K562 (cell line): ENCODE measurements at regions not wholly inside any gene's neighbourhood (a gene's known extent, or its start where the extent isn't known, plus 50 kb on each side); places are given as distances from the start of the nearest gene placed in this dataset.

Experiments used
- CEBPG ChIP-seq, 3 experiments: fragments of 200-800 bp in 1 of 3; sonication (Bioruptor generic) in 1 of 3; sonication (generic) in 1 of 3; formaldehyde crosslinking in 1 of 3; IDR thresholded peaks in 2 of 3; conservative IDR thresholded peaks in 1 of 3; 2 replicates each; pipeline versions ENCODE4 v1.6.1 to v1.8.0; 2016 to 2022; ENCODE audit warnings: missing compliant biosample characterization in 2 of 3, missing genetic modification characterization in 2 of 3, mild to moderate bottlenecking in 1 of 3, missing genetic modification reagents in 1 of 3
- CTCF ChIP-seq, 3 experiments: IDR thresholded peaks in 2 of 3; conservative IDR thresholded peaks in 1 of 3; 2 replicates each; pipeline ENCODE4 v1.5.1; 2011 to 2012; ENCODE audit warnings: low read length in 3 of 3, mild to moderate bottlenecking in 3 of 3, control low read depth in 2 of 3, improper control_type of control experiment in 1 of 3, inconsistent platforms in 1 of 3, low read depth in 1 of 3, mixed read lengths in 1 of 3, moderate library complexity in 1 of 3; ENCODE audit not compliant: insufficient read depth in 2 of 3
- ELF4 ChIP-seq: fragments of 450-650 bp; formaldehyde crosslinking; IDR thresholded peaks from 2 replicates; pipeline ENCODE4 v1.4.0; 2022; ENCODE audit warnings: missing genetic modification characterization
- MAFF ChIP-seq: IDR thresholded peaks from 2 replicates; pipeline ENCODE4 v1.6.1; 2012; ENCODE audit warnings: low read length, improper control_type of control experiment
- NFIC ChIP-seq: fragments of 450-650 bp; IDR thresholded peaks from 2 replicates; pipeline ENCODE4 v1.6.1; 2017; ENCODE audit warnings: mild to moderate bottlenecking, inconsistent platforms
- NR3C1 ChIP-seq: sonication (generic); formaldehyde crosslinking; IDR thresholded peaks from 2 replicates; pipeline ENCODE4 v1.8.1; 2022; ENCODE audit warnings: missing genetic modification reagents
- TEAD2 ChIP-seq: fragments of 450-650 bp; IDR thresholded peaks from 2 replicates; pipeline ENCODE4 v1.6.1; 2016; ENCODE audit warnings: missing genetic modification characterization, control low read depth, missing compliant biosample characterization
- ZNF589 ChIP-seq: fragments of 200-800 bp; sonication (Bioruptor generic); IDR thresholded peaks from 2 replicates; pipeline ENCODE4 v1.6.1; 2016; ENCODE audit warnings: low read depth, missing genetic modification characterization, missing compliant biosample characterization

- TF ChIP-seq ZNF589 (CRISPR knock-in tag): no peak
- TF ChIP-seq NFIC: no peak
- no peak for TF ChIP-seq ELF4 (CRISPR knock-in tag)
- no peak for TF ChIP-seq NR3C1 (CRISPR knock-in tag)
- no peak for TF ChIP-seq CEBPG (CRISPR knock-in tag; IDR thresholded peaks at IDR 0.05)
- TF ChIP-seq CEBPG (tag; conservative IDR thresholded peaks at IDR 0.05 in 1 of 2, IDR thresholded peaks at IDR 0.05 in 1 of 2): no peak
- TF ChIP-seq TEAD2: no peak
- no peak for TF ChIP-seq MAFF
- no peak for TF ChIP-seq CTCF (IDR thresholded peaks at IDR 0.05 in 2 of 3, conservative IDR thresholded peaks at IDR 0.05 in 1 of 3; ENCODE audit: insufficient read depth in 2 of 3, low read depth in 1 of 3, low read length in 3 of 3)
These were observed 374.3 kb downstream of the TMX3 start for GRCh38 chr18:68340606-68341005.
